Mesenchymal stem cell (in vitro differentiated cells and primary cell): ENCODE measurements at regions not wholly inside any gene's neighbourhood (a gene's known extent, or its start where the extent isn't known, plus 50 kb on each side); places are given as distances from the start of the nearest gene placed in this dataset.

ENCODE experiments used
- DNase-seq: peaks from one replicate; pipeline ENCODE4 v3.0.0-alpha.2; 2013
- H2AFZ ChIP-seq: one replicate; pipeline ENCODE4 v1.6.1; 2013; ENCODE audit warnings: low read depth, mild to moderate bottlenecking, control low read depth, inconsistent platforms, low read length, moderate library complexity
- H2AK5ac ChIP-seq: 2 replicates; pipeline ENCODE4 v1.6.1; 2013; ENCODE audit warnings: low read length, moderate library complexity, mild to moderate bottlenecking, inconsistent platforms; ENCODE audit not compliant: severe bottlenecking
- H2BK120ac ChIP-seq: one replicate; pipeline ENCODE4 v1.6.1; 2013; ENCODE audit warnings: low read depth, mild to moderate bottlenecking, inconsistent platforms, low read length, moderate library complexity
- H2BK12ac ChIP-seq, 2 experiments: one replicate each; pipeline ENCODE4 v1.6.1; 2013; ENCODE audit warnings: inconsistent platforms in 2 of 2, low read length in 2 of 2, mild to moderate bottlenecking in 2 of 2, moderate library complexity in 2 of 2, control low read depth in 1 of 2
- H2BK15ac ChIP-seq: one replicate; pipeline ENCODE4 v1.6.1; 2013; ENCODE audit warnings: mild to moderate bottlenecking, low read depth, inconsistent platforms; ENCODE audit not compliant: poor library complexity, severe bottlenecking
- H2BK5ac ChIP-seq: 2 replicates; pipeline ENCODE4 v1.6.1; 2013; ENCODE audit warnings: low read depth, mild to moderate bottlenecking, low read length, control low read depth, inconsistent platforms; ENCODE audit not compliant: poor library complexity, severe bottlenecking
- H3K14ac ChIP-seq, 2 experiments: one replicate each; pipeline ENCODE4 v1.6.1; 2013; ENCODE audit warnings: inconsistent platforms in 2 of 2, low read length in 2 of 2, control low read depth in 1 of 2, mild to moderate bottlenecking in 1 of 2, moderate library complexity in 1 of 2
- H3K18ac ChIP-seq, 2 experiments: one replicate each; pipeline ENCODE4 v1.6.1; 2013; ENCODE audit warnings: inconsistent platforms in 2 of 2, low read length in 2 of 2, control low read depth in 1 of 2, low read depth in 1 of 2, mild to moderate bottlenecking in 1 of 2
- H3K23ac ChIP-seq, 2 experiments: one replicate each; pipeline ENCODE4 v1.6.1; 2013; ENCODE audit warnings: inconsistent platforms in 2 of 2, low read length in 2 of 2, mild to moderate bottlenecking in 2 of 2, moderate library complexity in 2 of 2, control low read depth in 1 of 2
- H3K27ac ChIP-seq: 2 replicates; pipeline ENCODE4 v1.5.1; 2013; ENCODE audit warnings: mild to moderate bottlenecking, moderate library complexity, low read length, control low read depth, inconsistent platforms; ENCODE audit not compliant: poor library complexity, severe bottlenecking
- H3K27me3 ChIP-seq, 2 experiments: 2 replicates each; pipeline versions ENCODE4 v1.6.1 to v1.7.0; 2013; ENCODE audit warnings: low read length in 2 of 2, mild to moderate bottlenecking in 2 of 2, moderate library complexity in 2 of 2, control low read depth in 1 of 2, inconsistent platforms in 1 of 2; ENCODE audit not compliant: control insufficient read depth in 1 of 2, insufficient read depth in 1 of 2
- H3K36me3 ChIP-seq, 2 experiments: 2 replicates each; pipeline versions ENCODE4 v1.6.1 to v1.7.0; 2013; ENCODE audit warnings: low read length in 2 of 2, control low read depth in 1 of 2, inconsistent platforms in 1 of 2, low read depth in 1 of 2, mild to moderate bottlenecking in 1 of 2; ENCODE audit not compliant: insufficient read depth in 2 of 2, control insufficient read depth in 1 of 2
- H3K4ac ChIP-seq, 2 experiments: one replicate each; pipeline ENCODE4 v1.6.1; 2013; ENCODE audit warnings: inconsistent platforms in 2 of 2, low read length in 2 of 2, mild to moderate bottlenecking in 2 of 2, moderate library complexity in 2 of 2, control low read depth in 1 of 2, low read depth in 1 of 2
- H3K4me1 ChIP-seq: 2 replicates; pipeline ENCODE4 v1.6.1; 2013; ENCODE audit warnings: low read depth, low read length, control low read depth; ENCODE audit not compliant: control insufficient read depth, insufficient read depth
- H3K4me2 ChIP-seq: 2 replicates; pipeline ENCODE4 v1.6.1; 2013; ENCODE audit warnings: low read length, mild to moderate bottlenecking, inconsistent platforms; ENCODE audit not compliant: poor library complexity, severe bottlenecking
- H3K4me3 ChIP-seq, 2 experiments: 2 replicates each; pipeline versions ENCODE4 v1.5.1 to v1.7.0; 2013; ENCODE audit warnings: low read length in 2 of 2, mild to moderate bottlenecking in 2 of 2, control low read depth in 1 of 2, low read depth in 1 of 2; ENCODE audit not compliant: insufficient read depth in 1 of 2
- H3K79me1 ChIP-seq: replicated peaks from 2 replicates; pipeline ENCODE4 v1.6.1; 2013; ENCODE audit warnings: mild to moderate bottlenecking, control low read depth, low read length, inconsistent platforms; ENCODE audit not compliant: poor library complexity, severe bottlenecking
- H3K9ac ChIP-seq: 2 replicates; pipeline ENCODE4 v1.7.0; 2013; ENCODE audit warnings: mild to moderate bottlenecking, low read length, moderate library complexity
- H3K9me3 ChIP-seq: 2 replicates; pipeline ENCODE4 v1.7.0; 2013; ENCODE audit warnings: mild to moderate bottlenecking, low read length; ENCODE audit not compliant: control insufficient read depth
- H4K8ac ChIP-seq: one replicate; pipeline ENCODE4 v1.6.1; 2013; ENCODE audit warnings: inconsistent platforms, mild to moderate bottlenecking, low read length, moderate library complexity
- H4K91ac ChIP-seq: one replicate; pipeline ENCODE4 v1.6.1; 2013; ENCODE audit warnings: mild to moderate bottlenecking, low read length, inconsistent platforms
- WGBS: methylation state at CpG from one replicate; pipeline ENCODE4 v1.1.7; 2013; ENCODE audit warnings: mixed read lengths; 5-methylcytosine and 5-hydroxymethylcytosine counted together

DNA sequence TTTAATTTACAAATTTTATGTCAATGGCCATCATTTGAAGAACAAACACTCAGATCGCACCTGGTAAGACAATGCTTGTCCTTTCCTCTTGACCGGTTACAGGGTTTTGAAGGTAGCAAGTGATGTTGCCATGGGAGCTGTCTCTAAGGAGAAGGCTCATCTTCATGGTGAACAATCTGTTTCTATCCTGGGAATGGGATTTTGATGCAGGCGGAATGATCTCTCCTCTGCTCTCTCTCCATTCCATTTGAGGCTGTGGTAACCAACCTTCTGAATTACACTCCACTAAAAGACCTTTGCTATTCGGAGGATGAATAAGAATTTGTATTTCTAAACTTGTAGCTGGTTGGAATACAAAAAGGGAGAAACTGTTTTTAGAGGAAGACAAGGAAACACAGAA is 57.9 kb upstream of the SLC5A9 start:
- 79% methylated on average over 3 of the region's 4 CpGs for WGBS

DNA sequence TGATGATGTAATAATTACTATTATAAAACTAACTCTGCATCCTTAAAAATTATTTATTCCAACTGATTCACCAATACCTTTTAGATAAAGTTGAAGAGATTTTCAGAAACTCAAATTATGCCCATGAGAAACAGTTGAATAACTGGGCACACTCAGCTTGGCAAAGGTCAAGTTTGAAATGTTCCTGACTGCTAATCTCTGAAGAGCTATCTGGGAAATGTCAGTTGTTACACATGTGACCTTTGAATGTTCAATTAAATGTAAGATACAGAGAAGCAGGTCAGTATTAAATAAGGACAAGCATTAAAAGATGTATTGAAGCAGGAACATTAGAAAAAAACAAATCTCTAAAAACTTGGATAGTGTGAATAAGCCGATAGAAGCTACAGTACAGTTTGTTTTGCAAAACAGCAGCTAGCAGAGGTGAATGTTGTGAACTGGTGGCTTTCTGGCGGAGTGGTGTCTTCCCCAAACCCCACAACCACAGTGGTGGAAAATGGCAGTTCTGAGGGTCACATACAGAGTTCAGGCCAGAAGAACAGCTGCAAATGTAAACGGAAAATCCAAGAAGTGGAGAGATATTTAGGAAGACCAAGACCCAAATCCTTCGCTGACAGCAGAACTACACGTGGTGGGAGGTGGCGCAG is 61.9 kb upstream of the SLC5A9 start:
- no peak overlapping the region for H3K18ac ChIP-seq
- no peak overlapping the region for H2BK12ac ChIP-seq
- no peak overlapping the region for H2BK15ac ChIP-seq
- no peak overlapping the region for H3K27ac ChIP-seq
- no peak for DNase-seq
- no peak overlapping the region for H3K4me2 ChIP-seq
- no peak overlapping the region for H3K9ac ChIP-seq
- no peak overlapping the region for H4K8ac ChIP-seq
- no peak overlapping the region for H3K23ac ChIP-seq
- no peaks in the 10 kb centered on the region for H3K79me1 ChIP-seq
- H2AK5ac ChIP-seq, result no peak overlapping the region
- H2BK5ac ChIP-seq, result no peak overlapping the region
- H2BK120ac ChIP-seq, result no peak overlapping the region
- no peak overlapping the region for H3K4ac ChIP-seq
- no peak overlapping the region for H2AFZ ChIP-seq
- H3K27me3 ChIP-seq, result peaks cover 0 to 5% of the 10 kb centered on the region in 2 experiments
- no peak overlapping the region for H3K4me3 ChIP-seq
- no peaks in the 10 kb centered on the region for H3K36me3 ChIP-seq
- no peaks in the 10 kb centered on the region for H3K9me3 ChIP-seq
- H3K4me1 ChIP-seq, result no peaks in the 10 kb centered on the region
- 78% methylated on average over 6 of the region's 6 CpGs for WGBS
- no peak overlapping the region for H3K14ac ChIP-seq
- no peak overlapping the region for H4K91ac ChIP-seq

More for the DNA sequence above, 57.9 kb upstream of the SLC5A9 start:
- Histone ChIP-seq H3K27me3 (peaks cover 0 to 5% of the 10 kb centered on the region in 2 experiments), H3K9ac (no peak overlapping the region), H2AFZ (no peak overlapping the region), H3K79me1 (no peaks in the 10 kb centered on the region), H3K27ac (no peak overlapping the region), H2AK5ac (no peak overlapping the region), H3K36me3 (no peaks in the 10 kb centered on the region), H3K4me2 (no peak overlapping the region), H3K18ac (no peak overlapping the region), H3K4ac (no peak overlapping the region), H3K9me3 (no peaks in the 10 kb centered on the region), H2BK15ac (no peak overlapping the region), H2BK5ac (no peak overlapping the region), H3K23ac (no peak overlapping the region), H2BK120ac (no peak overlapping the region), H3K4me1 (no peaks in the 10 kb centered on the region), H2BK12ac (no peak overlapping the region), H3K14ac (no peak overlapping the region), H4K91ac (no peak overlapping the region), H3K4me3 (no peak overlapping the region), H4K8ac (no peak overlapping the region)
- DNase-seq, result no peak

GRCh38 chr1:48139275-48139674 is 83.2 kb upstream of the SLC5A9 start:
- H3K23ac ChIP-seq, result no peak overlapping the region
- H3K4ac ChIP-seq, result no peak overlapping the region
- no peak overlapping the region for H3K9ac ChIP-seq
- H3K27me3 ChIP-seq, result peaks cover 0 to 5% of the 10 kb centered on the region in 2 experiments
- no peak overlapping the region for H2BK12ac ChIP-seq
- no peak overlapping the region for H3K18ac ChIP-seq
- no peak overlapping the region for H4K8ac ChIP-seq
- H4K91ac ChIP-seq, result no peak overlapping the region
- H2BK15ac ChIP-seq, result no peak overlapping the region
- H3K36me3 ChIP-seq, result no peaks in the 10 kb centered on the region
- H3K79me1 ChIP-seq, result no peaks in the 10 kb centered on the region
- no peak overlapping the region for H3K4me3 ChIP-seq
- H3K14ac ChIP-seq, result no peak overlapping the region
- H3K27ac ChIP-seq, result no peak overlapping the region
- H2BK120ac ChIP-seq, result no peak overlapping the region
- H2BK5ac ChIP-seq, result no peak overlapping the region
- H3K4me1 ChIP-seq, result no peaks in the 10 kb centered on the region
- no peak overlapping the region for H2AFZ ChIP-seq
- 50% methylated on average over 1 of the region's 2 CpGs for WGBS
- no peak overlapping the region for H2AK5ac ChIP-seq
- peaks cover 4% of the 10 kb centered on the region for H3K9me3 ChIP-seq
- H3K4me2 ChIP-seq, result no peak overlapping the region
- DNase-seq, result no peak

DNA sequence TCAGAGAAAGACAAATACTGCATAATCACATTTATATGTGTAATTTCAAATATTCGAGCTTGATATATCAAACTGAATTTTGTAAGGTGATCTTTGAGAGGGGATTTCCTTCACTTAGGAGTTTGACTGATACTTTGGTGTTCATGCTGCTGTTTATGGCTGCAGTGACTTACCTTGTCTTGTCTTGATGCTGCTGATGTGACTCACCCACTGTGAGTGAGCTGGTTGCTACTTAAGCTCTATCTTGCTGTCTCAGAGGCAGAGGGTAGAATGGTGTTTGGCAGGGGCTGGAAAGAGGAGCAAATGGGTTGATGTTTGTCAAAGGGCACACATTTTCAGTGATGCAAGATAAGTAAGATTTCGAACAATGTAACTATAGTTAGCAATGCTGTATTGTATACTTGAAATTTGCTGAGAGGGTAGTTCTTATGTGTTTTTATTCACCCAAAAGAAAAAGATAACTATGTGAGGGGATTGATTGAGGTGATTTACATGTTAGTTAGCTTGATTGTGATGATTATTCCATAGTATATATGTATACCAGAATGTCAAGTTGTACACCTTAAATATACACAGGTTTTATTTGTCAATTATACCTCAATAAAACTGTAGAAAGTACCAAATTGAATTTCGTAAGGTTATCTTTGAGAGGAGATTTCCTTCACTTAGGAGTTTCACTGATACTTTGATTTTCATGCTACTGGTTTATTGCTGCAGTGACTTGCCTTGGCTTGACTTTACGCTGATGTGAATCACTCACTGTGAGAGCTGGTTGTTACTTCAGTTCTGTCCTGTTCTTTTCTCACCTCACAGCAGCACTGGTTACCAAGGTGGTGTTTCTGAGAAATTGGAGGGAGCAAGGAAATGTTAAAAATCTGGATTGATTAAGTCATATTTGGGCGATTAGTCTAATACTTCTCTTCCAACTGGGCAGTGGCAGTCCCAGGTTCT is 94.5 kb upstream of the SLC5A9 start:
- no peak for DNase-seq
- Histone ChIP-seq H3K18ac (no peak overlapping the region), H4K91ac (no peak overlapping the region), H3K4ac (no peak overlapping the region), H2BK120ac (no peak overlapping the region), H4K8ac (no peak overlapping the region), H2AK5ac (no peak overlapping the region), H2BK15ac (no peak overlapping the region), H3K36me3 (no peaks in the 10 kb centered on the region), H3K9me3 (no peaks in the 10 kb centered on the region), H3K23ac (no peak overlapping the region), H3K4me3 (no peak overlapping the region), H2AFZ (no peak overlapping the region), H2BK5ac (no peak overlapping the region), H3K4me2 (no peak overlapping the region), H3K79me1 (no peaks in the 10 kb centered on the region), H3K27me3 (peaks cover 0 to 15% of the 10 kb centered on the region in 2 experiments), H2BK12ac (no peak overlapping the region), H3K4me1 (no peaks in the 10 kb centered on the region), H3K27ac (no peak overlapping the region), H3K9ac (no peak overlapping the region), H3K14ac (no peak overlapping the region)
- WGBS, result 69% methylated on average over 4 of the region's 5 CpGs
